Hematopoietic multipotent progenitor cell (in vitro differentiated cells): ENCODE measurements at regions not wholly inside any gene's neighbourhood (a gene's known extent, or its start where the extent isn't known, plus 50 kb on each side); places are given as distances from the start of the nearest gene placed in this dataset.
"Not testable (repeated sequence)": the region's sequence is repeated elsewhere in the genome, so short reads cannot be mapped to it uniquely, and the experiment has no call there.

Source experiments
- DNase-seq, 3 donors: peaks; one replicate each; pipeline ENCODE4 v3.0.0-alpha.2; 2011 to 2015; ENCODE audit warnings: low read depth in 2 of 3, low spot score in 2 of 3

DNA sequence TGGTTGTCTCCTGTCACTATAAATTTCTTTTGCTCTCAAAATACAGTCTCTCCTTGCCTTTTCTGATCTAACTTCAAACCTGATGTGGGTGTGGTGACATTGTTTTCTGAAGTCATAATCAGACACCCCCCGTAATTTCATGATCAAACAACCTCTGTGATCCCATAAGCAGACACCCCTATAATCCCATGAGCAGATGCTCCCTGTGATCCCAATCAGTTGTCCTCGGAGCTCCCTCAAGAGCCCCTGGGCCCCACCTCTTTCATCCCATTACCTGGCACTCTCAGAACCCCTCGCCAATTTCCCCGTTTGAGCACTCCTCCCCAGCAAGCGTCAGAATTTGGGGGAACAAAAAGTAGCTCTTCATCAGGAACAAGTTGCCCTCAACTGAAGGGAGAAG is 246.3 kb upstream of the FZD8 start:
- no peak for DNase-seq

DNA sequence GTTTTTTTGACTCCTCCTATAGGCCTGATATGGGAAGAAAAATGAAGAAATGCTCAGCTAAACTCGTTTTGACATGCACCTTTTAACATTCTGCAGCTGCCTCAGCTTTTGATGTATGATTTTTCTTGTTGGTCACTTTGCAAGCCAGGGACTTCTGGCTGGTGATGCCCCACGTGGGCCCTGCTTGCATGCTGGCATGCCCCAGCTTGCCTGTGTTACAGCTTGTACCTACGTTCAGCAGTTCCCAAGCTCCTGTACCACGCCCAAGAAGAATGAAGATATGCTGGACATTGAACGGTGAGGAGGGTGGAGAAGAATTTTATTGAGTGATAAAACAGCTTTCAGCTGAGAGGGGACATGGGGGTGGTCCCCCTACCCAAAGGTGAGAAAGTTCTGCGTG is 245.6 kb upstream of the FZD8 start:
- no peak for DNase-seq

- DNase-seq = no peak
Observed at GRCh38 chr10:35885076-35885475, 243.0 kb upstream of the FZD8 start.

- DNase-seq = no peak
Observed at GRCh38 chr10:35884657-35885071, 242.6 kb upstream of the FZD8 start.

GRCh38 chr10:35882422-35883150 is 240.5 kb upstream of the FZD8 start:
- DNase-seq = no peak

GRCh38 chr10:35881320-35881719 is 239.2 kb upstream of the FZD8 start:
- no peak for DNase-seq

- no peak for DNase-seq
Observed at GRCh38 chr10:35876248-35876647, 234.2 kb upstream of the FZD8 start.

GRCh38 chr10:35875016-35875676 is 233.1 kb upstream of the FZD8 start:
- no peak for DNase-seq

DNA sequence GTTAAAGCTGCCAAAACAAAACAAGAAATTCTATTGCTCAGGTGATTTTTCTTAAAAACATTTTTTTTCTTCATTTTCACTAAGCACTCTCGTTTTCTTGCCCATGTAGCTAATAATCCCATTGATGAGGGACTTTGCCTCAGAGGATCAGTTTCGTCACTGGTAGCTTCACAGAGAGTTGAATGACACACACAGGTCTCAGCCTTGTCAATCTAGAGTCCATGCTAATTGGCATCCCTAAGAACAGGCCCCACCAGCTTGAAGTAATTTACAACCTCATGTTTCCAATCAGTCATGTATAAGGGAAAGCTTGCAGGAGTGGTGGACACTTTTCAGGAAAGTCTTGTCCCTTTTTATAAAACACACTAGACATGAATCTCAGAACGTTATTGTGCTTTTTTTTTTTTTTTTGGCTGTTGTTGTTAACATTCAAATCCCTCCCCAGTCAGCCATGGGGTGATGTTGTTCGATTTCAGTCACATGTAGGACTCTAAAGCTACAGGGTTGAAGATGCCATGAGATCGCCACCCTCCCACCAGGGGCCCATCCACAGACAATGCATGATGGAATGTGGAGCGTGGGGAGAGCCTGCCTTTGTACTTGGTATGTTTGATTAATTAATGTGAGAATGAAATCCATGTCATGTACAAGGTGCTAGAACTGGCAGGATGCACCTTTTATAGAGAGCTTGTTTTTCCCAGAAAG is 232.4 kb upstream of the FZD8 start:
- no peak for DNase-seq

DNA sequence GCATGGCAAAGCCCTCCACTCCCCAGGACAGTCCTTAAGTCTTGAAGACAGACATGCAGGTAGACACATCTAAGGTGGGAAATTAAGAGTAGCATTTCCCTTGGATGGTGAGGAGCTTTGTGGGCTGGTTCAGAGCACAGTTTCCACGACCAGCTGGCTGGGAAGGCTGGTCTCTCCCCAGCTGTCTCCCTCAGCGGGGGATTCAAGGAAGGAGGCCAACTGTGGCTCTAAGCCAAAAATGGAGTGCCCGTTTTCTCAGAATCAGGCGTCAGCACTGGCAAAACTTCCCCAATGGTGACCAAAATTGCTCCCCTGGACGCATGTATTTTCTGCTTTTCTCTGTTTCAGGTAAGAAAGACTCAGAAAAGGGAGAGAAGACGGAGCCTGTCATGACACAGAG is 230.6 kb upstream of the FZD8 start:
- no peak for DNase-seq

DNA sequence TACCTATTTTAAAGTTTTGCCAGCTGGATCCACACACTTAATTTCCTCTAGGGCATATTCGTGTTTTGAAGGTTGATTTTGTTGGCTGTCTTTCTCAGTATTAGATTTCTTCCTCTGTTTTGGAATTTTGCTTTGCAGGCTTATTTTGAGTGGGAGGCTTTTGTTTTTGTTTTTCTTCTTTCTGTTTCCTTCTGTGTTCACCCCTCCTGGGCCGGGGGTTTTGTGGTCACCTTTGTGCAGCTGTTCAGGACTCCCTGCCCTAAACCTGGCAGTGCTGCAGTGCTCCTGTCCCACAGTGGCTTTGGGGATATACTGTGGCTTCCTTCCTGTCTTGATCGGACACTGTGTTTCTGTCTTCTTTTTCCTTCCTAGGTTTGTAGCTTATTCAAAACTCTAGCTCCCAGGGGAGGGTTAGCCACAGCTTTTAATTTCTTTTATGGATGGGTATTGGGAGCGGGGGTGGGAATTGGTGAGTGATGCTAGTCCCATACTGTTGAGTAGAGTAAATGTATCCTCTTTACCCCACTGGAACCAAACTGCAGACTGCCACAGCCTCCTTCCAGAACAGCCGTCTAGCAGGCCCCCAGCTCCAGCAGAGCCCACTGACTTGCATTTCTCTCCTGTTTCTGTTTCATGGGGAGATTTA is 228.7 kb upstream of the FZD8 start:
- no peak for DNase-seq

GRCh38 chr10:35858676-35859283 is 216.7 kb upstream of the FZD8 start:
- DNase-seq = not testable (repeated sequence)

GRCh38 chr10:35857860-35858259 is 215.8 kb upstream of the FZD8 start:
- DNase-seq = no peak

GRCh38 chr10:35855155-35855947 is 213.3 kb upstream of the FZD8 start:
- DNase-seq = no peak

- no peak for DNase-seq
Observed at GRCh38 chr10:35854661-35855060, 212.6 kb upstream of the FZD8 start.

GRCh38 chr10:35852721-35853120 is 210.6 kb upstream of the FZD8 start:
- DNase-seq = no peak

DNA sequence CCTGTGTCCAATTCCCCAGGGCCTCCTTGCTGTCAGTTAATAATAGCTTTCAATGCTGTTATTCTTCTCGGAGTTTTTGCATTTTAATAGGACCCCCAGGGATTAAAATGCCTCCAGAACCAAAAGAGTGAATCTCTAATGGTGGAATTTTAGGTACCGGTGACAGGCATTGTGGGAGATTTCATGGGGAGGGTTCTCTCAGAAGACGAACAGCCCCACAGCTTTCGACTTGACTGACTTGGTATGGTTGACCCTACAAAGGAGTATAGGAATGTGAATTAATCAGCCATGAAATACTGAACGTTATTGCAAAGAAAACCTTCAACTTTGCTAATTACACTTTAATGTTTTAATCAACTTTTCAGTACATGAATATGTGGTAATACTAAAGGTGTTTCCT is 206.3 kb upstream of the FZD8 start:
- no peak for DNase-seq

- DNase-seq = no peak
Observed at GRCh38 chr10:35844686-35845085, 202.6 kb upstream of the FZD8 start.

- no peak for DNase-seq
Observed at GRCh38 chr10:35843524-35844181, 201.6 kb upstream of the FZD8 start.

DNA sequence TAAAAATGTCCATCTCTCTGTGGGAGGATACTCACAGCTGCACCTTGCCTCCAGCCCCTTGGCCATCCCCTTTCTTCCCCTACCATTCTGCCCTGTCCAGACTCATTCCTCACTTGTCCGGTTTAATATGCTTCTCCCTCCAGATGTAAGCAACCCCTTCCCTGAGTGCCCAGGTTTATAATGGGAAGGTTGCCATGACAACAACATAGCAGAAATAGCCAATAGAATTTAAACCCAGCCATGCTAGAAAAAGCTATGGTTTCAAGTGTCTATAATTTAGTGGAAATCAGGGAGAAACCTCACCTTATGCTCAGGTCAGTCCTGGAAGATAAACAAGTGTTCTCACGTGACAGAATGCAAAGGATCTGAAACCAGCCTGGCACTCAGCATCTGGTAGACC is 196.0 kb upstream of the FZD8 start:
- no peak for DNase-seq
